ENCODE measurements at regions not wholly inside any gene's neighbourhood (a gene's known extent, or its start where the extent isn't known, plus 50 kb on each side); places are given as distances from the start of the nearest gene placed in this dataset.

- TF ChIP-seq CTCF (IDR thresholded peaks at IDR 0.05) = no peak
- no peak for TF ChIP-seq POLR2A (IDR thresholded peaks at IDR 0.05)
Measured at GRCh38 chr7:47046949-47047348, 535.0 kb downstream of the TNS3 start.
